ENCODE measurements at regions not wholly inside any gene's neighbourhood (a gene's known extent, or its start where the extent isn't known, plus 50 kb on each side); places are given as distances from the start of the nearest gene placed in this dataset.
"Not testable (repeated sequence)": the region's sequence is repeated elsewhere in the genome, so short reads cannot be mapped to it uniquely, and the experiment has no call there.

DNA sequence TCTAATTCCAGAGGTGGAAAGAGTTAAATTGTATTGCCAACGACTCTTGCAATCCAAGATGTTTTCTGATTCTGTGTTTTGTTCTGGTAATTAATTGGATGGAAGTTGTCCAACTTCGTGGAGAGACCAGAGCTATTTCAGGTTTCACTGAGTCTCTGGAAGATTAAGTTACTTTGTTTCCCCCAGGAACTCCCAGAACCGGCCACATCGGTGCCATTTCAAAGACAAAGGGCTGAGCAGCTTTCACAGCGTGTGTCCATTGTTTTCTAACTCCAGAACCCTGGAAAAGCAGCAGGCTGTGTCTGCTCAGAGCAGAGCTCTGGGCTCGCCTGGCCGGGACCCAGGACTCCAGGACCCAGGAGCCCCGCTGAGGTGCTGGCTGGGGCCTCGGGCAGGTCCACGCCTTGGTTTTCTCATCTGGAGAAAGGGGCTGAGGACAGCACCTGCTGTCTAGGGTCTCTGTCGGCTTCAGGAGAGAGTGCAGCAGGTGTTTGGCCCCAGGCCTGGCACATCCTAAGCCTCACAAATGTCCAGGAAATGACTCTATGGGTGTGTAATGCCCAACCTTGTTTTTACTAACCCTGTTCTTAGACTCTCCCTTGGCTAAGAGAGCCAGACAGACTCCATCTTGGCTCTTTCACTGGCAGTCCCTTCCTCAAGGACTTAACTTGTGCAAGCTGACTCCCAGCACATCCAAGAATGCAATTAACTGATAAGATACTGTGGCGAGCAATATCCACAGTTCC lies 86.0 kb upstream of the SFSWAP start:
- not testable (repeated sequence) for H3K27ac ChIP-seq, H3K9me3 ChIP-seq, H3K36me3 ChIP-seq, H3K4me3 ChIP-seq, H3K4me1 ChIP-seq, H3K27me3 ChIP-seq
- peak in 1 of 3 donors; percentile 29 for DNase-seq

DNA sequence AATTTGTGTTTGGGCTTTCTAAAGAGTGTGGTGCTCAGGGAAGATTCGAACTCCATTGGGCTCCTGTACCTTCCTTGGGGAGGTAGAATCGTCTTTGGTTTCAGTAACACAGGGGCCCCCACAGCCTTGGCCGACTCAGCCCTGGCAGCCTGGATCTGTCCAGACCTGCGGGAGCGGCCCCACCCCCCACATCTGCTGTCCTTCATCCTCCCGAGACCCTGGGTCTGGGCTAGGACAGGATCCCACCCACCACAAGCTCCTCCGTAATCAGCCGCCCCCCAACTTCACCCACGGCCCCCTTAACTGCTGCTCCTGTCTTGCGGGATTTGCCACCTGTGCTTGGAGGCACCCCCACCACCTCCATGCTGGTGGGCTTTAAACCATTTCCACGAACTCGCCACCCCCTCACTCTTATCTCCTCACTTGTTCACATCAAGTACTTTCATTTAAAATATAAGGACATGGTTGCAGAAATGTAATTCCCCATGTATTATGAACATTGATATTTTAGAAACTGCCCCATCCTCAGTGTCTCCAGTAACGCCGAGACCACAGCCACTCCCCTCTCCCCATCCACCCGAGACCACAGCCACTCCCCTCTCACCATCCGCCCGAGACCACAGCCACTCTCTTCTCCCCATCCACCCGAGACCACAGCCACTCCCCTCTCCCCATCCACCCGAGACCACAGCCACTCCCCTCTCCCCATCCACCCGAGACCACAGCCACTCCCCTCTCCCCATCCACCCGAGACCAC lies 84.7 kb upstream of the SFSWAP start:
- DNase-seq: peak in 1 of 3 donors; percentile 23
- not testable (repeated sequence) for H3K4me1 ChIP-seq

DNA sequence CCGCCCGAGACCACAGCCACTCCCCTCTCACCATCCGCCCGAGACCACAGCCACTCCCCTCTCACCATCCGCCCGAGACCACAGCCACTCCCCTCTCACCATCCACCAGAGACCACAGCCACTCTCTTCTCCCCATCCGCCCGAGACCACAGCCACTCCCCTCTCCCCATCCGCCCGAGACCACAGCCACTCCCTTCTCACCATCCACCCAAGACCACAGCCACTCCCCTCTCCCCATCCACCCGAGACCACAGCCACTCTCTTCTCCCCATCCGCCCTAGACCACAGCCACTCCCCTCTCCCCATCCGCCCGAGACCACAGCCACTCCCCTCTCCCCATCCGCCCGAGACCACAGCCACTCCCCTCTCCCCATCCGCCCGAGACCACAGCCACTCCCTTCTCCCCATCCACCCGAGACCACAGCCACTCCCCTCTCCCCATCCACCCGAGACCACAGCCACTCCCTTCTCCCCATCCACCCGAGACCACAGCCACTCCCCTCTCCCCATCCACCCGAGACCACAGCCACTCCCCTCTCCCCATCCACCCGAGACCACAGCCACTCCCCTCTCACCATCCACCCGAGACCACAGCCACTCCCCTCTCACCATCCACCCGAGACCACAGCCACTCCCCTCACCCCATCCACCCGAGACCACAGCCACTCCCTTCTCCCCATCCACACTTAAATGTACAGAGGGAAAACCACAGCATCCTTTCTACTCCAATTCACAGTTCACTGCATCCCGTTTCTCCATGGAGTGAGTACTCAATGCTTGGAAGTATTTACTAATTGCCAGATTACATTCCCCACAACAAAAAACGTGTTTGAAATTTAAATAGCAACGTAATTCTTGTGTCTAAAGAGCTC lies 83.5 kb upstream of the SFSWAP start:
- H3K27me3 ChIP-seq, H3K27ac ChIP-seq, DNase-seq, H3K36me3 ChIP-seq, H3K9me3 ChIP-seq, H3K4me1 ChIP-seq, H3K4me3 ChIP-seq: not testable (repeated sequence)

More for the DNA sequence above, 84.7 kb upstream of the SFSWAP start:
- not testable (repeated sequence) for H3K27ac ChIP-seq, H3K27me3 ChIP-seq, H3K9me3 ChIP-seq, H3K4me3 ChIP-seq, H3K36me3 ChIP-seq

DNA sequence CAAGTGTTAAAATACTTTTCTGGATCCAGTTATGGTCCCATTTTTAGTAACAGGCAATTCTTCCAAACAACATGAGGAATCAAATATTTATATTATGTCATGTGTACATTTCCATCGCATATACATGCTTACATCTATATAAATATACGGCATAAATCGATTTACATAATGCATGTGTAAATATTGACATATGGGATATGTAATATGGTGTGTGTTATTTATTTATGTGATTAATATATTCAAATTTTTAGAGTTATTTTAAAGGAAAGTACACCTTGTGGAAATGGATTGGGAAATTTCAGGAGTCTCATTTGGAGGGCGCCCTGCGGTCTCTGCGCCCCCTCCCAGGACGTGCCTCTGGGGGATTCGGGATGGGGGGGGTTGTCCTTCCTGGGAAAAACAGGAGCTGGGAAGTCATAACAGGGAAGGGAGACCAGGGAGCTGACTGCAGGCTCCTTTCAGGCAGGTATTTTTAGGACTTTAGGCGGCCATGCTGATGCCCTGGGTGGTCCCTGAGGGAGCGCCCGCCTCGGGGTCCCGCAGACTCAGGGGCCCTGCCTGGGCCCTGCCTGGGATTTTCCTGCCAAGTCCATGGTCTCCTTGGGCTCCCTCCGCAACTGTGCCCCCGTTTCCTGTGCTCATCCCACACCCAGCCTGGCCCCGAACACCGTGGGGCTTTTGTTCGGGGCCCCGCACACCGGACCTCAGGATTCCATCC lies 82.7 kb upstream of the SFSWAP start:
- no peaks in the 10 kb centered on the region for H3K27me3 ChIP-seq
- no peaks in the 10 kb centered on the region for H3K36me3 ChIP-seq
- no peaks in the 10 kb centered on the region for H3K9me3 ChIP-seq
- no peak overlapping the region for H3K27ac ChIP-seq
- DNase-seq: no peak
- TF ChIP-seq, protein P1, sequence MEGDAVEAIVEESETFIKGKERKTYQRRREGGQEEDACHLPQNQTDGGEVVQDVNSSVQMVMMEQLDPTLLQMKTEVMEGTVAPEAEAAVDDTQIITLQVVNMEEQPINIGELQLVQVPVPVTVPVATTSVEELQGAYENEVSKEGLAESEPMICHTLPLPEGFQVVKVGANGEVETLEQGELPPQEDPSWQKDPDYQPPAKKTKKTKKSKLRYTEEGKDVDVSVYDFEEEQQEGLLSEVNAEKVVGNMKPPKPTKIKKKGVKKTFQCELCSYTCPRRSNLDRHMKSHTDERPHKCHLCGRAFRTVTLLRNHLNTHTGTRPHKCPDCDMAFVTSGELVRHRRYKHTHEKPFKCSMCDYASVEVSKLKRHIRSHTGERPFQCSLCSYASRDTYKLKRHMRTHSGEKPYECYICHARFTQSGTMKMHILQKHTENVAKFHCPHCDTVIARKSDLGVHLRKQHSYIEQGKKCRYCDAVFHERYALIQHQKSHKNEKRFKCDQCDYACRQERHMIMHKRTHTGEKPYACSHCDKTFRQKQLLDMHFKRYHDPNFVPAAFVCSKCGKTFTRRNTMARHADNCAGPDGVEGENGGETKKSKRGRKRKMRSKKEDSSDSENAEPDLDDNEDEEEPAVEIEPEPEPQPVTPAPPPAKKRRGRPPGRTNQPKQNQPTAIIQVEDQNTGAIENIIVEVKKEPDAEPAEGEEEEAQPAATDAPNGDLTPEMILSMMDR (IDR thresholded peaks at IDR 0.05): no peak
- TF ChIP-seq POLR2A (IDR thresholded peaks at IDR 0.05): no peak
- H3K4me3 ChIP-seq: no peak overlapping the region
- H3K4me1 ChIP-seq: no peaks in the 10 kb centered on the region

DNA sequence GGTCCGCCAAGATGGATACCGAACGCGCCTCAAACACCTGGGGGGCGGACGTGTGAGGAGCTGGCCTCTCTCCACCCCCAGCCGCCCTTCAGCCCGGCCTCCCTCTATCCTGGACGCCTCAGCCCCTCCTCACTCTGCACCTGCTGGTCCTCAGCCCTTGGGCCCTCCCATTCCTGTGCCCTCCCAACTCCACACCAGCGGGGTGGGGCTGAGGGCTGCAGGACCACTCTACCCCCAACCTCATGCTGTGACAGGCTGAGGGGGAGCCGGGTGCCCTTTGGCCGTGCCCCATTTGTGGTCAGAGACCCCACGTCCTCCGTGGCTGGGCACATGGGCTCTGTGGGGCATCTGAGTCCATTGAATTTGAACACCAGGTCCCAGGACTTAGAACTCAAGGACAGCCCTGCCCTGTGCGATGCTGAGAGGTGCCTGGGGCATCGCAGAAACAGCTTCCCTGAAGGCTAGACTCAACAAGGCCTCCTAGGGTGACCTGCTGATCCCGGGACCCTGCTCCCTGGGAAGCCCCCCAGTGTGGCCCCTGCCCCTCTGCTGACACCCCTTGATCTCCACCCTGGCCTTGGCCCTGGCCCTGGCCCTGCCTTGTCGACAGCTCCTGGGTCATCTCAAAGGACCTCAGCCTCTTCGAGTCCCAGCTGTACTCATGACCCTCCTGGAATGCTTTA lies 82.0 kb upstream of the SFSWAP start:
- DNase-seq: no peak
- H3K4me3 ChIP-seq: no peak overlapping the region
- H3K36me3 ChIP-seq: no peaks in the 10 kb centered on the region
- no peaks in the 10 kb centered on the region for H3K4me1 ChIP-seq
- no peak overlapping the region for H3K27ac ChIP-seq
- TF ChIP-seq POLR2A (IDR thresholded peaks at IDR 0.05): no peak
- TF ChIP-seq, protein P1 (IDR thresholded peaks at IDR 0.05): no peak
- H3K9me3 ChIP-seq: no peaks in the 10 kb centered on the region
- H3K27me3 ChIP-seq: no peaks in the 10 kb centered on the region

DNA sequence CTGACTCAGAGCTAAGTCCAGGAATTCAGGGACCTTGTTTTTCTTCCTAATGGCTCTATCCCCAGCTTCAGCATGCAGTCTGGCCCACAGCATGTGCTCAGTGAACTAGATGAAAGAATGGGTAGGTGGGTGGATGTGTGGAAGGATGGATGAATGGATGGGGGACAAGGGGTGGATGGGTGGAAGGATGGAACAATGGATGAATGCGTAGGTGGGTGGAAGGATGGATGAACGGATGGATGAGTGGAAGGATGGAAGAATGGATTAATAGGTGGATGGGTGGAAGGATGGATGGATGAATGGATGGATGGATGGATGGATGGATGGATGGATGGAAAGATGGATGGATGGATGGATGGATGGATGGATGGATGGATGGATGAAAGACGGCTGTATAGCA lies 79.7 kb upstream of the SFSWAP start:
- H3K27me3 ChIP-seq: no peaks in the 10 kb centered on the region
- no peak for TF ChIP-seq POLR2A (IDR thresholded peaks at IDR 0.05)
- TF ChIP-seq, protein P1 (IDR thresholded peaks at IDR 0.05): no peak
- no peaks in the 10 kb centered on the region for H3K9me3 ChIP-seq
- H3K36me3 ChIP-seq: no peaks in the 10 kb centered on the region
- no peak for DNase-seq
- H3K27ac ChIP-seq: no peak overlapping the region
- H3K4me1 ChIP-seq: no peaks in the 10 kb centered on the region
- H3K4me3 ChIP-seq: no peak overlapping the region

DNA sequence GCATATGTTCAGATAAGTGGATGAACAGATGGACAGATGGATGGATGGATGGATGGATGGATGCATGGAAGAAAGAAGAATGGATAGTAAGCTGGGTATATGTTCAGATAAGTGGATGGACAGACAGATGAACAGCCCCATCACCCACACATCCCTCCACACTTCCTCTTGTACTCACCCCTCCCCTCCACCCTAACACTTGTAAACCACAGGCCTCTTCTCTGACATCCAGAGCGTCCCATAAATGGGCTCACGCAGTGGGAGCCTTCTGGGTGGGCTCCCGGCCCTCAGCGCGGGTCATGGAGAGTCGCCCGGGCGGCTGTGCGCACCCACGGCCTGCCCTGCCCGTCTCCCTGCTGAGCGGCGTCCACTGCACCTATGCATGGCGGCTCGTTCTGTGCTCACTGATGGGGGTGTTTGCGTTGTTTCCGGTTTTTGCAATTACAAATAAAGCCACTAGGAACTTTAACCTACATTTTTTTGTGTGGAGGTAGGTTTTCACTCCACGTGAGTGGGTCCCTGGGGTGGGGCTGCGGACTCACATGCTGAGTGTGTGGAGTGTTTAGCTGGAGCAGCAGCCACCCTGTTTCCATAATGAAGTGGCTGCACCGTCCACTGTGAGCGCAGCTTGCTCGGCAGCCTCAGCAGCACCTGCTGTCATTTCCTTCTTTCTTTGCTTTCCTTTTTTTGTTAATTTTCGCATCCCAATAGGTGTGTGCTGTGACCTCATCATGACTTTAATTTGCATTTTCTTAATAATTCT lies 78.8 kb upstream of the SFSWAP start:
- H3K4me1 ChIP-seq, DNase-seq, H3K27me3 ChIP-seq, H3K4me3 ChIP-seq, H3K9me3 ChIP-seq, H3K27ac ChIP-seq, H3K36me3 ChIP-seq: not testable (repeated sequence)

DNA sequence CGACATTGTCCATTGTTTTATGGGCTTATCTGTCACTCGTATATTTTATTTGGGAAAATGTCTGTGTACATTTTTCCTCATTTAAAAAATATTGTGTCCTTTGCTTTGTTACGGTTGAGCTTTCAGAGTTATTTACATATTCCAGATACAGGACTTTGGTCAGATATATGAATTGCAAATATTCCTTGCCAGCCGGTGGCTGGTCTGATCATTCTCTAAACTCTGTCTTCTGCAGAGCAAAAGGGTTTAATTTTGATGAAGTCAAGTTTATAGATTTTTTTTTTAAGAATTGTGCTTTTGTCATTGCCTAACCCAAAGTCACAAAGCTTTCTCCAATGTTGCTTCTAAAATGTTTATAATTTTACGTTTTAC lies 78.3 kb upstream of the SFSWAP start:
- not testable (repeated sequence) for H3K4me3 ChIP-seq, H3K4me1 ChIP-seq, DNase-seq, H3K27ac ChIP-seq, H3K27me3 ChIP-seq, H3K36me3 ChIP-seq, H3K9me3 ChIP-seq

DNA sequence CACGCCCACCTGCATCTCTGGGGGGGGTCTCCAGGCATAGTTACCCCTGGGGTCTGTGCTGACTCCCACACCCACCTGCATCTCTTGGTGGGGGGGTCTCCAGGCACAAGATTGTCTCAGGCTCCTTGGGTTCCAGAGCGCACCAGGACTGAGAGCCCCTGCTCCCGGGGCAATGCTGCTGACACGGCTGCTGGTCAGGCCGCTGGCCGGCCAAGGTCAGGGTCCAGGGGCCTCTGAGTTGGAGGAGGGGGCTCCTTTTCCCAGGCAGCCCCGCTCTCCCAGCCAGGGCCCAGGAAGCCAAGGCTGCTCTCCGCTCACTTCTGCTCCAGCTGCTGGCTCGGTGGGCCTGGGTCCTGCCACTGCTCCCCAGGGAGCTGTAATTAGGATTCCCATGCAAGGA lies 77.3 kb upstream of the SFSWAP start:
- not testable (repeated sequence) for H3K36me3 ChIP-seq, H3K27ac ChIP-seq, H3K4me1 ChIP-seq, H3K9me3 ChIP-seq, DNase-seq, H3K4me3 ChIP-seq, H3K27me3 ChIP-seq
